ENCODE measurements at regions not wholly inside any gene's neighbourhood (a gene's known extent, or its start where the extent isn't known, plus 50 kb on each side); places are given as distances from the start of the nearest gene placed in this dataset.
"Not testable (repeated sequence)": the region's sequence is repeated elsewhere in the genome, so short reads cannot be mapped to it uniquely, and the experiment has no call there.

GRCh38 chr3:139153434-139153833, 108.7 kb upstream of the PRR23C start:
- not testable (repeated sequence) for H3K23ac ChIP-seq (ENCODE audit: low read depth, low read length, poor library complexity); H3K36me3 ChIP-seq (replicated peaks in 1 of 2; ENCODE audit: control insufficient read depth in 2 of 2, insufficient read depth in 2 of 2, low read length in 2 of 2); H2BK12ac ChIP-seq (ENCODE audit: low read length); H3K4me3 ChIP-seq (ENCODE audit: low read length in 2 of 2); H3K14ac ChIP-seq (ENCODE audit: low read length); H3K9me3 ChIP-seq (replicated peaks in 1 of 2; ENCODE audit: control insufficient read depth in 2 of 2, insufficient read depth in 1 of 2, low read depth in 1 of 2, low read length in 2 of 2); H2AFZ ChIP-seq (ENCODE audit: low read length); H3K79me1 ChIP-seq (ENCODE audit: low read depth, low read length); H2BK5ac ChIP-seq (ENCODE audit: low read length); DNase-seq (ENCODE audit: low spot score); H2AK5ac ChIP-seq (ENCODE audit: low read depth, low read length); H3K4ac ChIP-seq (ENCODE audit: low read length); H2BK120ac ChIP-seq (ENCODE audit: low read depth, low read length); H4K8ac ChIP-seq (ENCODE audit: low read depth, low read length); H3K4me1 ChIP-seq (ENCODE audit: control insufficient read depth in 2 of 2, insufficient read depth in 1 of 2, low read depth in 1 of 2, low read length in 2 of 2); H3K18ac ChIP-seq (ENCODE audit: low read length); H2BK15ac ChIP-seq (ENCODE audit: low read length); H3K4me2 ChIP-seq (ENCODE audit: insufficient read depth, low read length, poor library complexity, severe bottlenecking); H3K9ac ChIP-seq (ENCODE audit: low read depth, low read length, poor library complexity); H4K91ac ChIP-seq (ENCODE audit: low read depth, low read length, poor library complexity); H3K27ac ChIP-seq (replicated peaks; ENCODE audit: low read length); H3K27me3 ChIP-seq (ENCODE audit: control insufficient read depth in 3 of 3, insufficient read depth in 3 of 3, low read depth in 1 of 3, low read length in 3 of 3)

GRCh38 chr3:139157161-139157932, 112.7 kb upstream of the PRR23C start:
- H2BK120ac ChIP-seq (ENCODE audit: low read depth, low read length) = no peak overlapping the region
- H3K9me3 ChIP-seq (replicated peaks in 1 of 2; ENCODE audit: control insufficient read depth in 2 of 2, insufficient read depth in 1 of 2, low read depth in 1 of 2, low read length in 2 of 2) = no peaks in the 10 kb centered on the region
- no peak overlapping the region for H4K8ac ChIP-seq (ENCODE audit: low read depth, low read length)
- no peak overlapping the region for H3K4me3 ChIP-seq (ENCODE audit: low read length in 2 of 2)
- no peak overlapping the region for H3K14ac ChIP-seq (ENCODE audit: low read length)
- no peak overlapping the region for H3K18ac ChIP-seq (ENCODE audit: low read length)
- H3K36me3 ChIP-seq (replicated peaks in 1 of 2; ENCODE audit: control insufficient read depth in 2 of 2, insufficient read depth in 2 of 2, low read length in 2 of 2) = no peaks in the 10 kb centered on the region
- no peak overlapping the region for H2BK12ac ChIP-seq (ENCODE audit: low read length)
- no peak overlapping the region for H3K4me2 ChIP-seq (ENCODE audit: insufficient read depth, low read length, poor library complexity, severe bottlenecking)
- no peak overlapping the region for H3K27ac ChIP-seq (replicated peaks; ENCODE audit: low read length)
- DNase-seq (ENCODE audit: low spot score) = no peak
- H3K27me3 ChIP-seq (ENCODE audit: control insufficient read depth in 3 of 3, insufficient read depth in 3 of 3, low read depth in 1 of 3, low read length in 3 of 3) = no peaks in the 10 kb centered on the region
- H3K23ac ChIP-seq (ENCODE audit: low read depth, low read length, poor library complexity) = no peak overlapping the region
- H2AFZ ChIP-seq (ENCODE audit: low read length) = no peak overlapping the region
- H2BK15ac ChIP-seq (ENCODE audit: low read length) = no peak overlapping the region
- no peak overlapping the region for H4K91ac ChIP-seq (ENCODE audit: low read depth, low read length, poor library complexity)
- H3K4me1 ChIP-seq (ENCODE audit: control insufficient read depth in 2 of 2, insufficient read depth in 1 of 2, low read depth in 1 of 2, low read length in 2 of 2) = peaks cover 0 to 1% of the 10 kb centered on the region in 2 donors
- no CpG with 5 or more reads among the region's 10 CpGs for WGBS, 2 donors (ENCODE audit: extremely low coverage in 2 of 2, insufficient read length in 2 of 2, insufficient replicate concordance in 1 of 2)
- no peaks in the 10 kb centered on the region for H3K79me1 ChIP-seq (ENCODE audit: low read depth, low read length)
- H2BK5ac ChIP-seq (ENCODE audit: low read length) = no peak overlapping the region
- H3K9ac ChIP-seq (ENCODE audit: low read depth, low read length, poor library complexity) = peak overlapping the region; percentile 32
- H2AK5ac ChIP-seq (ENCODE audit: low read depth, low read length) = no peak overlapping the region
- no peak overlapping the region for H3K4ac ChIP-seq (ENCODE audit: low read length)

GRCh38 chr3:139159356-139159755, 114.7 kb upstream of the PRR23C start:
- H2BK120ac ChIP-seq (ENCODE audit: low read depth, low read length) = no peak overlapping the region
- no CpG with 5 or more reads among the region's 3 CpGs for WGBS, 2 donors (ENCODE audit: extremely low coverage in 2 of 2, insufficient read length in 2 of 2, insufficient replicate concordance in 1 of 2)
- H2BK15ac ChIP-seq (ENCODE audit: low read length) = no peak overlapping the region
- no peak overlapping the region for H4K8ac ChIP-seq (ENCODE audit: low read depth, low read length)
- no peak overlapping the region for H3K14ac ChIP-seq (ENCODE audit: low read length)
- peaks cover 0 to 1% of the 10 kb centered on the region in 2 donors for H3K4me1 ChIP-seq (ENCODE audit: control insufficient read depth in 2 of 2, insufficient read depth in 1 of 2, low read depth in 1 of 2, low read length in 2 of 2)
- H3K4me2 ChIP-seq (ENCODE audit: insufficient read depth, low read length, poor library complexity, severe bottlenecking) = no peak overlapping the region
- H3K79me1 ChIP-seq (ENCODE audit: low read depth, low read length) = no peaks in the 10 kb centered on the region
- H2BK12ac ChIP-seq (ENCODE audit: low read length) = no peak overlapping the region
- no peaks in the 10 kb centered on the region for H3K36me3 ChIP-seq (replicated peaks in 1 of 2; ENCODE audit: control insufficient read depth in 2 of 2, insufficient read depth in 2 of 2, low read length in 2 of 2)
- no peak overlapping the region for H3K9ac ChIP-seq (ENCODE audit: low read depth, low read length, poor library complexity)
- no peaks in the 10 kb centered on the region for H3K27me3 ChIP-seq (ENCODE audit: control insufficient read depth in 3 of 3, insufficient read depth in 3 of 3, low read depth in 1 of 3, low read length in 3 of 3)
- no peak overlapping the region for H2AK5ac ChIP-seq (ENCODE audit: low read depth, low read length)
- no peak overlapping the region for H2BK5ac ChIP-seq (ENCODE audit: low read length)
- H4K91ac ChIP-seq (ENCODE audit: low read depth, low read length, poor library complexity) = no peak overlapping the region
- no peak for DNase-seq (ENCODE audit: low spot score)
- H3K23ac ChIP-seq (ENCODE audit: low read depth, low read length, poor library complexity) = no peak overlapping the region
- H3K18ac ChIP-seq (ENCODE audit: low read length) = no peak overlapping the region
- H2AFZ ChIP-seq (ENCODE audit: low read length) = no peak overlapping the region
- no peak overlapping the region for H3K27ac ChIP-seq (replicated peaks; ENCODE audit: low read length)
- no peak overlapping the region for H3K4me3 ChIP-seq (ENCODE audit: low read length in 2 of 2)
- H3K9me3 ChIP-seq (replicated peaks in 1 of 2; ENCODE audit: control insufficient read depth in 2 of 2, insufficient read depth in 1 of 2, low read depth in 1 of 2, low read length in 2 of 2) = no peaks in the 10 kb centered on the region
- H3K4ac ChIP-seq (ENCODE audit: low read length) = no peak overlapping the region

GRCh38 chr3:139173372-139174108, 128.8 kb upstream of the PRR23C start:
- H4K91ac ChIP-seq (ENCODE audit: low read depth, low read length, poor library complexity) = no peak overlapping the region
- no peak overlapping the region for H3K18ac ChIP-seq (ENCODE audit: low read length)
- no peaks in the 10 kb centered on the region for H3K4me1 ChIP-seq (ENCODE audit: control insufficient read depth in 2 of 2, insufficient read depth in 1 of 2, low read depth in 1 of 2, low read length in 2 of 2)
- H2BK12ac ChIP-seq (ENCODE audit: low read length) = no peak overlapping the region
- H3K79me1 ChIP-seq (ENCODE audit: low read depth, low read length) = no peaks in the 10 kb centered on the region
- H3K9ac ChIP-seq (ENCODE audit: low read depth, low read length, poor library complexity) = no peak overlapping the region
- peak overlapping the region in 1 of 2 donors; percentile 57 for H3K4me3 ChIP-seq (ENCODE audit: low read length in 2 of 2)
- WGBS, 2 donors (ENCODE audit: extremely low coverage in 2 of 2, insufficient read length in 2 of 2, insufficient replicate concordance in 1 of 2) = no CpG with 5 or more reads among the region's 9 CpGs
- no peak overlapping the region for H3K14ac ChIP-seq (ENCODE audit: low read length)
- H2AFZ ChIP-seq (ENCODE audit: low read length) = peak overlapping the region; percentile 35
- H3K9me3 ChIP-seq (replicated peaks in 1 of 2; ENCODE audit: control insufficient read depth in 2 of 2, insufficient read depth in 1 of 2, low read depth in 1 of 2, low read length in 2 of 2) = no peaks in the 10 kb centered on the region
- no peak overlapping the region for H3K4ac ChIP-seq (ENCODE audit: low read length)
- H3K27ac ChIP-seq (replicated peaks; ENCODE audit: low read length) = no peak overlapping the region
- no peak overlapping the region for H2BK120ac ChIP-seq (ENCODE audit: low read depth, low read length)
- no peak for DNase-seq (ENCODE audit: low spot score)
- no peak overlapping the region for H3K4me2 ChIP-seq (ENCODE audit: insufficient read depth, low read length, poor library complexity, severe bottlenecking)
- no peak overlapping the region for H3K23ac ChIP-seq (ENCODE audit: low read depth, low read length, poor library complexity)
- H2AK5ac ChIP-seq (ENCODE audit: low read depth, low read length) = no peak overlapping the region
- no peak overlapping the region for H2BK5ac ChIP-seq (ENCODE audit: low read length)
- no peak overlapping the region for H4K8ac ChIP-seq (ENCODE audit: low read depth, low read length)
- no peaks in the 10 kb centered on the region for H3K36me3 ChIP-seq (replicated peaks in 1 of 2; ENCODE audit: control insufficient read depth in 2 of 2, insufficient read depth in 2 of 2, low read length in 2 of 2)
- H3K27me3 ChIP-seq (ENCODE audit: control insufficient read depth in 3 of 3, insufficient read depth in 3 of 3, low read depth in 1 of 3, low read length in 3 of 3) = no peaks in the 10 kb centered on the region
- H2BK15ac ChIP-seq (ENCODE audit: low read length) = no peak overlapping the region

Measured in neuronal stem cell (in vitro differentiated cells).